Mesothelial cell of epicardium (in vitro differentiated cells): ENCODE measurements at regions not wholly inside any gene's neighbourhood (a gene's known extent, or its start where the extent isn't known, plus 50 kb on each side); places are given as distances from the start of the nearest gene placed in this dataset.

Source experiments
- DNase-seq, 2 experiments: peaks; one replicate each; pipeline ENCODE4 v3.0.0; 2021; ENCODE audit warnings: low spot score in 2 of 2; ENCODE audit not compliant: unreplicated experiment in 2 of 2
- H3K27ac Mint-ChIP-seq: 2 replicates; pipeline ENCODE4 v1.8.0; 2021; ENCODE audit warnings: mixed read lengths
- H3K27me3 Mint-ChIP-seq: 2 replicates; pipeline ENCODE4 v1.8.0; 2021; ENCODE audit warnings: low read depth, mixed read lengths
- H3K36me3 Mint-ChIP-seq: 2 replicates; pipeline ENCODE4 v1.8.0; 2021; ENCODE audit warnings: mixed read lengths
- H3K4me1 Mint-ChIP-seq: 2 replicates; pipeline ENCODE4 v1.8.0; 2021; ENCODE audit warnings: mixed read lengths
- H3K4me3 Mint-ChIP-seq: 2 replicates; pipeline ENCODE4 v1.8.0; 2021; ENCODE audit warnings: mild to moderate bottlenecking, moderate library complexity, mixed read lengths
- H3K9me3 Mint-ChIP-seq: 2 replicates; pipeline ENCODE4 v1.8.0; 2021; ENCODE audit warnings: mixed read lengths
- CTCF ChIP-seq: fragments of 200-600 bp; sonication (generic); IDR thresholded peaks from one replicate; pipeline ENCODE4 v1.5.0; 2021; ENCODE audit warnings: antibody characterized with exemption; ENCODE audit not compliant: unreplicated experiment

- H3K4me1 Mint-ChIP-seq, result no peaks in the 10 kb centered on the region
- no peak for TF ChIP-seq CTCF
- H3K27me3 Mint-ChIP-seq, result peaks cover 51% of the 10 kb centered on the region
- H3K4me3 Mint-ChIP-seq, result no peak overlapping the region
- H3K27ac Mint-ChIP-seq, result no peak overlapping the region
- H3K36me3 Mint-ChIP-seq, result no peaks in the 10 kb centered on the region
- no peaks in the 10 kb centered on the region for H3K9me3 Mint-ChIP-seq
- DNase-seq, result no peak
Observed at GRCh38 chr2:30095402-30095801, 51.4 kb upstream of the YPEL5 start.

- no peak for DNase-seq
- Mint-ChIP-seq H3K9me3 (peaks cover 3% of the 10 kb centered on the region), H3K4me1 (no peaks in the 10 kb centered on the region), H3K27ac (no peak overlapping the region), H3K36me3 (no peaks in the 10 kb centered on the region), H3K27me3 (peaks cover 54% of the 10 kb centered on the region), H3K4me3 (no peak overlapping the region)
- no peak for TF ChIP-seq CTCF
Observed at GRCh38 chr2:30096451-30096850, 50.4 kb upstream of the YPEL5 start.
